ENCODE measurements at regions not wholly inside any gene's neighbourhood (a gene's known extent, or its start where the extent isn't known, plus 50 kb on each side); places are given as distances from the start of the nearest gene placed in this dataset.

- H3K36me3 Mint-ChIP-seq = no peaks in the 10 kb centered on the region
- ATAC-seq = no peak
- ChIA-PET CTCF (interaction anchor here (1.3 kb wide), 1 partner anchor 20 kb away, joined by 8 read pairs; no protein-coding TSS in a partner anchor), POLR2A (no interaction called here)
- no peak overlapping the region for H3K4me3 Mint-ChIP-seq
- no peak overlapping the region for H3K27ac Mint-ChIP-seq
- TF ChIP-seq TP53 (CRISPR knock-in tag; IDR thresholded peaks at IDR 0.05) = no peak
- TF ChIP-seq ZNF281 (CRISPR knock-in tag; IDR thresholded peaks at IDR 0.05) = no peak
- TF ChIP-seq ZNF219 (CRISPR knock-in tag; IDR thresholded peaks at IDR 0.05; ENCODE audit: borderline replicate concordance) = no peak
- no peak for TF ChIP-seq CREB1 (CRISPR knock-in tag; IDR thresholded peaks at IDR 0.05)
- TF ChIP-seq, protein P1, sequence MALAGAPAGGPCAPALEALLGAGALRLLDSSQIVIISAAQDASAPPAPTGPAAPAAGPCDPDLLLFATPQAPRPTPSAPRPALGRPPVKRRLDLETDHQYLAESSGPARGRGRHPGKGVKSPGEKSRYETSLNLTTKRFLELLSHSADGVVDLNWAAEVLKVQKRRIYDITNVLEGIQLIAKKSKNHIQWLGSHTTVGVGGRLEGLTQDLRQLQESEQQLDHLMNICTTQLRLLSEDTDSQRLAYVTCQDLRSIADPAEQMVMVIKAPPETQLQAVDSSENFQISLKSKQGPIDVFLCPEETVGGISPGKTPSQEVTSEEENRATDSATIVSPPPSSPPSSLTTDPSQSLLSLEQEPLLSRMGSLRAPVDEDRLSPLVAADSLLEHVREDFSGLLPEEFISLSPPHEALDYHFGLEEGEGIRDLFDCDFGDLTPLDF (CRISPR knock-in tag; IDR thresholded peaks at IDR 0.05) = no peak
- no peak for TF ChIP-seq GTF2I (CRISPR knock-in tag; conservative IDR thresholded peaks at IDR 0.05)
- TF ChIP-seq, protein P2, sequence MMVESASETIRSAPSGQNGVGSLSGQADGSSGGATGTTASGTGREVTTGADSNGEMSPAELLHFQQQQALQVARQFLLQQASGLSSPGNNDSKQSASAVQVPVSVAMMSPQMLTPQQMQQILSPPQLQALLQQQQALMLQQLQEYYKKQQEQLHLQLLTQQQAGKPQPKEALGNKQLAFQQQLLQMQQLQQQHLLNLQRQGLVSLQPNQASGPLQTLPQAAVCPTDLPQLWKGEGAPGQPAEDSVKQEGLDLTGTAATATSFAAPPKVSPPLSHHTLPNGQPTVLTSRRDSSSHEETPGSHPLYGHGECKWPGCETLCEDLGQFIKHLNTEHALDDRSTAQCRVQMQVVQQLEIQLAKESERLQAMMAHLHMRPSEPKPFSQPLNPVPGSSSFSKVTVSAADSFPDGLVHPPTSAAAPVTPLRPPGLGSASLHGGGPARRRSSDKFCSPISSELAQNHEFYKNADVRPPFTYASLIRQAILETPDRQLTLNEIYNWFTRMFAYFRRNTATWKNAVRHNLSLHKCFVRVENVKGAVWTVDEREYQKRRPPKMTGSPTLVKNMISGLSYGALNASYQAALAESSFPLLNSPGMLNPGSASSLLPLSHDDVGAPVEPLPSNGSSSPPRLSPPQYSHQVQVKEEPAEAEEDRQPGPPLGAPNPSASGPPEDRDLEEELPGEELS (CRISPR knock-in tag; IDR thresholded peaks at IDR 0.05) = no peak
- TF ChIP-seq EMX1 (CRISPR knock-in tag; IDR thresholded peaks at IDR 0.05) = no peak
- TF ChIP-seq ZNF317 (CRISPR knock-in tag; IDR thresholded peaks at IDR 0.05; ENCODE audit: borderline replicate concordance, low read depth) = no peak
- no peak for TF ChIP-seq ZNF138 (CRISPR knock-in tag; conservative IDR thresholded peaks at IDR 0.05)
- TF ChIP-seq SP1 (CRISPR knock-in tag; conservative IDR thresholded peaks at IDR 0.05) = no peak
- TF ChIP-seq, protein P3, sequence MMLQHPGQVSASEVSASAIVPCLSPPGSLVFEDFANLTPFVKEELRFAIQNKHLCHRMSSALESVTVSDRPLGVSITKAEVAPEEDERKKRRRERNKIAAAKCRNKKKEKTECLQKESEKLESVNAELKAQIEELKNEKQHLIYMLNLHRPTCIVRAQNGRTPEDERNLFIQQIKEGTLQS (CRISPR knock-in tag; conservative IDR thresholded peaks at IDR 0.05) = no peak
- TF ChIP-seq, protein P4, sequence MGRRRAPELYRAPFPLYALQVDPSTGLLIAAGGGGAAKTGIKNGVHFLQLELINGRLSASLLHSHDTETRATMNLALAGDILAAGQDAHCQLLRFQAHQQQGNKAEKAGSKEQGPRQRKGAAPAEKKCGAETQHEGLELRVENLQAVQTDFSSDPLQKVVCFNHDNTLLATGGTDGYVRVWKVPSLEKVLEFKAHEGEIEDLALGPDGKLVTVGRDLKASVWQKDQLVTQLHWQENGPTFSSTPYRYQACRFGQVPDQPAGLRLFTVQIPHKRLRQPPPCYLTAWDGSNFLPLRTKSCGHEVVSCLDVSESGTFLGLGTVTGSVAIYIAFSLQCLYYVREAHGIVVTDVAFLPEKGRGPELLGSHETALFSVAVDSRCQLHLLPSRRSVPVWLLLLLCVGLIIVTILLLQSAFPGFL (CRISPR knock-in tag; IDR thresholded peaks at IDR 0.05; ENCODE audit: borderline replicate concordance) = no peak
- no peak for TF ChIP-seq GABPB1 (CRISPR knock-in tag; IDR thresholded peaks at IDR 0.05)
- H3K9me3 Mint-ChIP-seq = no peaks in the 10 kb centered on the region
- DNase-seq (ENCODE audit: low spot score) = no peak
- no peaks in the 10 kb centered on the region; the same call in 1 of the 2 replicates for H3K27me3 Mint-ChIP-seq (ENCODE audit: low read depth)
- peaks cover 5% of the 10 kb centered on the region; the same call in 1 of the 2 replicates for H3K4me1 Mint-ChIP-seq
These were observed 184.4 kb downstream of the HAPSTR1 start for GRCh38 chr16:9275816-9276354.

- no peak for DNase-seq (ENCODE audit: low spot score)
- Mint-ChIP-seq H3K9me3 (no peaks in the 10 kb centered on the region), H3K36me3 (no peaks in the 10 kb centered on the region), H3K4me1 (peaks cover under 1% of the 10 kb centered on the region; the same call in 1 of the 2 replicates), H3K4me3 (no peak overlapping the region), H3K27me3 (ENCODE audit: low read depth) (no peaks in the 10 kb centered on the region), H3K27ac (no peak overlapping the region)
- CTCF ChIA-PET = interaction anchor here (0.8 to 1.5 kb wide), 5 partner anchors 9 to 901 kb away, joined by 3 to 5 read pairs (median 4); no protein-coding TSS in a partner anchor
- POLR2A ChIA-PET = no interaction called here
- ATAC-seq = no peak
- TF ChIP-seq, protein P4 (CRISPR knock-in tag; IDR thresholded peaks at IDR 0.05; ENCODE audit: borderline replicate concordance) = no peak
- TF ChIP-seq, protein P2 (CRISPR knock-in tag; IDR thresholded peaks at IDR 0.05) = no peak
- TF ChIP-seq KAT7 (CRISPR knock-in tag; IDR thresholded peaks at IDR 0.05; ENCODE audit: borderline replicate concordance) (no peak), CREM (CRISPR knock-in tag; IDR thresholded peaks at IDR 0.05) (no peak), ZNF138 (CRISPR knock-in tag; conservative IDR thresholded peaks at IDR 0.05) (no peak), NFYB (CRISPR knock-in tag; conservative IDR thresholded peaks at IDR 0.05; ENCODE audit: low read depth) (no peak), CTCF (IDR thresholded peaks at IDR 0.05) (no peak), ZNF219 (CRISPR knock-in tag; IDR thresholded peaks at IDR 0.05; ENCODE audit: borderline replicate concordance) (no peak), CBFB (CRISPR knock-in tag; IDR thresholded peaks at IDR 0.05; ENCODE audit: low read depth) (no peak), TP53 (CRISPR knock-in tag; IDR thresholded peaks at IDR 0.05) (no peak), ZNF232 (CRISPR knock-in tag; IDR thresholded peaks at IDR 0.05) (no peak)
These were observed 188.0 kb downstream of the HAPSTR1 start for GRCh38 chr16:9279291-9280068.

All from WTC11 (cell line).